ENCODE measurements at regions not wholly inside any gene's neighbourhood (a gene's known extent, or its start where the extent isn't known, plus 50 kb on each side); places are given as distances from the start of the nearest gene placed in this dataset.

DNA sequence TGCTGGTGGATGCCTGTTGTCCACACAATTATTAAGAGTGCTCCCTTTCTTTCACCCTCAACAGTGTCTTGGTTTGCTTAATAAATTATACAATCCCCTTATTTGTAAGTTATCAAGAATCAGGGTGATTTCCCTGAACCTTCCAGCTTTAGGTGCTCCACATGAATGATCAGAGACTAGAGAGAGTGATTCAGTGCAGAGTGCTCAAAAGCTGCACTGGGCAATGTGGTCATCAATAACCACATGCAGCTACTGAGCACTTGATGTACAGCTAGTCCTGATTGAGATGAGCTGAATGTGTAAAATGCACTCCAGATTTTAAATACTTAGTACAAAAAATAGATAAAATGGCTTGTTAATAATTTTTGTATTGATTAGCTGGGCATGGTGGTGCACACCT is 76.8 kb upstream of the TRIO start:
- Histone ChIP-seq H3K27ac (ENCODE audit: low read depth, low read length) (no peak overlapping the region), H3K4me3 (ENCODE audit: low read length) (no peak overlapping the region), H3K27me3 (ENCODE audit: control insufficient read depth, insufficient read depth, low read length) (no peaks in the 10 kb centered on the region), H3K36me3 (ENCODE audit: control insufficient read depth, insufficient read depth, low read length) (no peaks in the 10 kb centered on the region), H3K4me1 (ENCODE audit: control insufficient read depth, insufficient read depth, low read length) (no peaks in the 10 kb centered on the region), H3K9ac (ENCODE audit: low read length) (no peak overlapping the region)

DNA sequence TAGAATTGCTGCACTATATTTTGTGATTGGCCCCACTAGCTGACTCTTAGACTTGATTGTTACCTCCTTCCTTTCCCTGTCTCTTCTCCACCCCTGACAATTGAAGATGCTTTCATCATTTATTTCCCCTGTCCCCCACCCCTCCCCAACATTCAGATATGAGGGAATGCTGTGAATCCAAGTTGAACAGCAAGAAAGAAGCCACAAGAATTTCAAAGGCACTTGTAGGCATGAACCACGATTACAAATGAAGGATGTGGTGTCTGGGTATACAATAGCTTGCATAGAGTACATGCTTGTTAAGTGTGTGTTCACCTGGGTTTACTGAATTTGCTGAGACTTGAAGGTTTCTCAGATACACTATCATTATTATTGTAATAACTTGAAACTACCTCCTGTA is 78.3 kb upstream of the TRIO start:
- Histone ChIP-seq H3K27me3 (ENCODE audit: control insufficient read depth, insufficient read depth, low read length) (no peaks in the 10 kb centered on the region), H3K4me3 (ENCODE audit: low read length) (no peak overlapping the region), H3K27ac (ENCODE audit: low read depth, low read length) (no peak overlapping the region)

DNA sequence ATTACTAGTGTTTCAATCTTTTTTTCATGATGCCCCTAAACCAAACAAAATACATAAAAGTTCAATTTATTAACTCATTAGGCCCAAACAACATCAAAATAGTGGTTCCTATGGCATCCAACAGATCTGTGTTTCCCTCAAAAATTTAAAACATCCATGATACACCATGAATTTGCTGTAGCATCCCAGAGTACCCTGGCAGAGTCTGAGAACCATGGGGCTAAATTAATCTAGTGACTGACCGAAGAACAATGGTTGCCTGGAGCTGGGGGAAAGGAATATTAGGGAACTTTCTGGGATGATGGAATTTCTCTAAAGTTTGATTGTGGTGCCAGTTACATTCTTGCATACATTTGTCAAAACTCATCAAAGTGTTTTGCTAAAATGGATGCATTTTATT is 79.5 kb upstream of the TRIO start:
- Histone ChIP-seq H3K4me3 (ENCODE audit: low read length) (no peak overlapping the region), H3K4me1 (ENCODE audit: control insufficient read depth, insufficient read depth, low read length) (no peaks in the 10 kb centered on the region), H3K27ac (ENCODE audit: low read depth, low read length) (no peak overlapping the region), H3K27me3 (ENCODE audit: control insufficient read depth, insufficient read depth, low read length) (no peaks in the 10 kb centered on the region), H3K9ac (ENCODE audit: low read length) (no peak overlapping the region), H3K36me3 (ENCODE audit: control insufficient read depth, insufficient read depth, low read length) (no peaks in the 10 kb centered on the region)

More for the DNA sequence above, 78.3 kb upstream of the TRIO start:
- no peaks in the 10 kb centered on the region for H3K36me3 ChIP-seq (ENCODE audit: control insufficient read depth, insufficient read depth, low read length)
- H3K9ac ChIP-seq (ENCODE audit: low read length): no peak overlapping the region
- H3K4me1 ChIP-seq (ENCODE audit: control insufficient read depth, insufficient read depth, low read length): no peaks in the 10 kb centered on the region

DNA sequence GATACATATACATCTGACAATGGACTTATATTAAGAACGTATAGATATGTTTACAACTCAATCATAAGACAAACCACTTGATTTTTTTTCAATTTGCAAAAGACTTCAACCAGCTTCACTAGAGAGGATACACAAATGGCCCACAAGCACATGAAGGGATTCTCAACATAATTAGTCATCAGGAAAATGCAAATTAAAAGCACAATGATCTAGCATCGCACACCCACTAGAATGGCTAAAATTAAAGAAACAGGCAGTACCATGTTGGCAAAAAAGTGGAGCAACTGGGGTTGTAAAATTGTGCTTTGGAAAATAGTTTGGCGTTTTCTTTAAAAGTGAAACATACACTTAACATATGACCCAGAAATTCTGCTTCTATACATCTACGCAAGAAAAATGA is 80.0 kb upstream of the TRIO start:
- Histone ChIP-seq H3K9ac (ENCODE audit: low read length) (no peak overlapping the region), H3K36me3 (ENCODE audit: control insufficient read depth, insufficient read depth, low read length) (no peaks in the 10 kb centered on the region), H3K27ac (ENCODE audit: low read depth, low read length) (no peak overlapping the region), H3K4me1 (ENCODE audit: control insufficient read depth, insufficient read depth, low read length) (no peaks in the 10 kb centered on the region), H3K4me3 (ENCODE audit: low read length) (no peak overlapping the region), H3K27me3 (ENCODE audit: control insufficient read depth, insufficient read depth, low read length) (no peaks in the 10 kb centered on the region)

GRCh38 chr5:14062178-14062577 is 81.0 kb upstream of the TRIO start:
- Histone ChIP-seq H3K4me1 (ENCODE audit: control insufficient read depth, insufficient read depth, low read length) (no peaks in the 10 kb centered on the region), H3K27me3 (ENCODE audit: control insufficient read depth, insufficient read depth, low read length) (no peaks in the 10 kb centered on the region), H3K27ac (ENCODE audit: low read depth, low read length) (no peak overlapping the region), H3K36me3 (ENCODE audit: control insufficient read depth, insufficient read depth, low read length) (no peaks in the 10 kb centered on the region), H3K9ac (ENCODE audit: low read length) (no peak overlapping the region), H3K4me3 (ENCODE audit: low read length) (no peak overlapping the region)

GRCh38 chr5:14061106-14061505 is 82.0 kb upstream of the TRIO start:
- Histone ChIP-seq H3K36me3 (ENCODE audit: control insufficient read depth, insufficient read depth, low read length) (no peaks in the 10 kb centered on the region), H3K27ac (ENCODE audit: low read depth, low read length) (no peak overlapping the region), H3K9ac (ENCODE audit: low read length) (no peak overlapping the region)

DNA sequence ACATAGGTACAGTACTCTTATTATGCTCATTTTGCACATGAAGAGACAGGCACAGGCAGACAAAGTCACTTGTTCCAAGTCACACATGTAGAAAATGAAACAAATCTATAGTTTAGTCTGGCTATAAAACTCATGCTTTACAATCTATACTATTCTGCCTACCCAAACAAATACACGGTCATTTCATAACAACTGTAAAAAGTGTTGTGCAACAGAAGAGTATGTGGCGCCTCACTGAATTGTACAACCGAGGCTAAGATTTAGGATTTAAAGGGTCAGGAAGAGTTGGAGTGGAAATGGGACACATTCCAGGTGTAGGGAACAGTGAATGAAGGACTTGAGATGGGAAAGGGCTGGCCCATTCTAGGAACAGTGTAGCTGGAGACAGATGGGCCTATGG is 82.9 kb upstream of the TRIO start:
- Histone ChIP-seq H3K27ac (ENCODE audit: low read depth, low read length) (no peak overlapping the region), H3K36me3 (ENCODE audit: control insufficient read depth, insufficient read depth, low read length) (no peaks in the 10 kb centered on the region), H3K4me3 (ENCODE audit: low read length) (no peak overlapping the region), H3K9ac (ENCODE audit: low read length) (no peak overlapping the region), H3K4me1 (ENCODE audit: control insufficient read depth, insufficient read depth, low read length) (no peaks in the 10 kb centered on the region), H3K27me3 (ENCODE audit: control insufficient read depth, insufficient read depth, low read length) (no peaks in the 10 kb centered on the region)

More at GRCh38 chr5:14061106-14061505, 82.0 kb upstream of the TRIO start:
- no peak overlapping the region for H3K4me3 ChIP-seq (ENCODE audit: low read length)
- no peaks in the 10 kb centered on the region for H3K27me3 ChIP-seq (ENCODE audit: control insufficient read depth, insufficient read depth, low read length)
- H3K4me1 ChIP-seq (ENCODE audit: control insufficient read depth, insufficient read depth, low read length): no peaks in the 10 kb centered on the region

DNA sequence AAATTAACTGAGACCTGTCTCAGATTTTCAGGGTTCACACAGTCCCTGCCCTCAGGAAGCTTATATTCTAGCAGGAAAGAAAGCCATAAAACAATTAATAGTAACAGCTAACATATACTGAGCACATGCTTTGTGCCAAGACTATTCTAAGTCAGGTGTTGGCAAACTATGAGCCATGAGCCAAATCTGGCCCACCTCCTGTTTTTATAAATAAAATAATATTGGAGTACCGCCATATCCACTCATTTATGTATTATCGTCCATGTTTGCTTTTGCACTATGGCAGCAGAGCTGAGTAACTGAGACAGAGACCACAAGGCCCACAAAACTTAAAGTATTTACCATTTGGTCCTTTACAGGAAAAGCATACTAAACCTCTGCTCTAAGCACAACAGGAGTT is 83.3 kb upstream of the TRIO start:
- no peak overlapping the region for H3K4me3 ChIP-seq (ENCODE audit: low read length)
- no peaks in the 10 kb centered on the region for H3K27me3 ChIP-seq (ENCODE audit: control insufficient read depth, insufficient read depth, low read length)
- H3K4me1 ChIP-seq (ENCODE audit: control insufficient read depth, insufficient read depth, low read length): no peaks in the 10 kb centered on the region
- H3K9ac ChIP-seq (ENCODE audit: low read length): no peak overlapping the region
- H3K36me3 ChIP-seq (ENCODE audit: control insufficient read depth, insufficient read depth, low read length): no peaks in the 10 kb centered on the region
- H3K27ac ChIP-seq (ENCODE audit: low read depth, low read length): no peak overlapping the region

GRCh38 chr5:14057289-14057688 is 85.9 kb upstream of the TRIO start:
- Histone ChIP-seq H3K27me3 (ENCODE audit: control insufficient read depth, insufficient read depth, low read length) (no peaks in the 10 kb centered on the region), H3K4me1 (ENCODE audit: control insufficient read depth, insufficient read depth, low read length) (no peaks in the 10 kb centered on the region), H3K9ac (ENCODE audit: low read length) (no peak overlapping the region), H3K4me3 (ENCODE audit: low read length) (no peak overlapping the region), H3K36me3 (ENCODE audit: control insufficient read depth, insufficient read depth, low read length) (no peaks in the 10 kb centered on the region), H3K27ac (ENCODE audit: low read depth, low read length) (no peak overlapping the region)

- Histone ChIP-seq H3K27ac (ENCODE audit: low read depth, low read length) (no peak overlapping the region), H3K9ac (ENCODE audit: low read length) (no peak overlapping the region), H3K4me3 (ENCODE audit: low read length) (no peak overlapping the region), H3K36me3 (ENCODE audit: control insufficient read depth, insufficient read depth, low read length) (no peaks in the 10 kb centered on the region), H3K4me1 (ENCODE audit: control insufficient read depth, insufficient read depth, low read length) (no peaks in the 10 kb centered on the region), H3K27me3 (ENCODE audit: control insufficient read depth, insufficient read depth, low read length) (no peaks in the 10 kb centered on the region)
Measured at GRCh38 chr5:14056039-14056438, 87.1 kb upstream of the TRIO start.

- Histone ChIP-seq H3K4me3 (ENCODE audit: low read length) (no peak overlapping the region), H3K27ac (ENCODE audit: low read depth, low read length) (no peak overlapping the region), H3K4me1 (ENCODE audit: control insufficient read depth, insufficient read depth, low read length) (no peaks in the 10 kb centered on the region), H3K27me3 (ENCODE audit: control insufficient read depth, insufficient read depth, low read length) (no peaks in the 10 kb centered on the region), H3K36me3 (ENCODE audit: control insufficient read depth, insufficient read depth, low read length) (no peaks in the 10 kb centered on the region), H3K9ac (ENCODE audit: low read length) (no peak overlapping the region)
Measured at GRCh38 chr5:14054965-14055963, 87.9 kb upstream of the TRIO start.

GRCh38 chr5:14054111-14054854 is 88.9 kb upstream of the TRIO start:
- H3K27ac ChIP-seq (ENCODE audit: low read depth, low read length): no peak overlapping the region
- no peak overlapping the region for H3K4me3 ChIP-seq (ENCODE audit: low read length)
- no peaks in the 10 kb centered on the region for H3K36me3 ChIP-seq (ENCODE audit: control insufficient read depth, insufficient read depth, low read length)
- H3K4me1 ChIP-seq (ENCODE audit: control insufficient read depth, insufficient read depth, low read length): no peaks in the 10 kb centered on the region
- no peaks in the 10 kb centered on the region for H3K27me3 ChIP-seq (ENCODE audit: control insufficient read depth, insufficient read depth, low read length)
- H3K9ac ChIP-seq (ENCODE audit: low read length): no peak overlapping the region
